BLaER1 treated with 17β-estradiol and CSF1 and Interleukin-3, amounts not matched to agents 10 nM and 100 nM (cell line): ENCODE measurements at regions not wholly inside any gene's neighbourhood (a gene's known extent, or its start where the extent isn't known, plus 50 kb on each side); places are given as distances from the start of the nearest gene placed in this dataset.

Experiments used
- H3K27ac ChIP-seq, 11 experiments: shearing (Covaris generic); formaldehyde crosslinking; 2 replicates each; pipeline ENCODE4 v1.8.1; 2022
- H3K27me3 ChIP-seq, 11 experiments: shearing (Covaris generic); formaldehyde crosslinking; 2 replicates each; pipeline ENCODE4 v1.8.1; 2022
- H3K36me3 ChIP-seq, 11 experiments: shearing (Covaris generic); formaldehyde crosslinking; 2 replicates each; pipeline ENCODE4 v1.8.1; 2022
- H3K4me1 ChIP-seq, 10 experiments: shearing (Covaris generic); formaldehyde crosslinking; 2 replicates each; pipeline ENCODE4 v1.8.1; 2022
- H3K4me2 ChIP-seq, 11 experiments: shearing (Covaris generic); formaldehyde crosslinking; 2 replicates each; pipeline ENCODE4 v1.8.1; 2022
- H3K4me3 ChIP-seq, 10 experiments: shearing (Covaris generic); formaldehyde crosslinking; 2 replicates each; pipeline ENCODE4 v1.8.1; 2022
- H3K9ac ChIP-seq, 11 experiments: shearing (Covaris generic); formaldehyde crosslinking; 2 replicates each; pipeline ENCODE4 v1.8.1; 2022
- H3K9me3 ChIP-seq, 11 experiments: shearing (Covaris generic); formaldehyde crosslinking; replicated peaks in 1 of 11; 2 replicates each; pipeline ENCODE4 v1.8.1; 2022
- H4K20me1 ChIP-seq, 11 experiments: shearing (Covaris generic); formaldehyde crosslinking; 2 replicates each; pipeline ENCODE4 v1.8.1; 2022
- Cebpa-rat ChIP-seq, 11 experiments: shearing (Covaris generic); IDR thresholded peaks; 2 replicates each; pipeline ENCODE4 v1.8.1; 2022

GRCh38 chr6:3577517-3577916 lies 120.7 kb upstream of the SLC22A23 start:
- H3K4me1 ChIP-seq = peaks cover 0 to 31% (median 18%) of the 10 kb centered on the region in 10 experiments; a peak in 15 of 20 replicates
- no peaks in the 10 kb centered on the region for H3K27me3 ChIP-seq
- H3K9me3 ChIP-seq = no peaks in the 10 kb centered on the region
- no peak overlapping the region for H3K9ac ChIP-seq
- no peaks in the 10 kb centered on the region for H3K36me3 ChIP-seq
- H4K20me1 ChIP-seq = no peaks in the 10 kb centered on the region; a peak in 1 of 22 replicates
- H3K27ac ChIP-seq = no peak overlapping the region
- H3K4me3 ChIP-seq = no peak overlapping the region
- H3K4me2 ChIP-seq = peak overlapping the region in 6 of 11 experiments; percentile 4 to 35 (median 26); a peak in 6 of 22 replicates
- no peak for TF ChIP-seq Cebpa-rat (IDR thresholded peaks at IDR 0.05)

DNA sequence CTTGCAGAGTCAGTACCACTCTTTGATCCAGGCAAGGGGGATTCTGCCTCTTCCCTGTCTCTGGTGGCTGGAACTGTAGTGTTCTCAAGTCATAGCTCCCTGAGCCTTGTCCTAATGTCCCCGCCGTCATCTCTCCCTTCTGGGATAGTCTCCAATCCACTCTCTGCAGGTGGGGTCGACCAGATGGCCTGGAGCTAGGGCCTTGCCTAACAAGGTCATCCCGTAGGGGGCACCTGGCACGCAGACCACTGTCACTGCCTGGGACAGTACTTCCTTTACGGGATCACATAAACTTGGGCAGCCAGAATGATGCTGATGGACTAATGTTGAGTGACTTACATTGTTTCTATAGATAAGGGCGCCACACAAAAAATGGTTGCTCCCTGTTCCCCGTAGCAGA lies 118.9 kb upstream of the SLC22A23 start:
- H3K27me3 ChIP-seq = no peaks in the 10 kb centered on the region

DNA sequence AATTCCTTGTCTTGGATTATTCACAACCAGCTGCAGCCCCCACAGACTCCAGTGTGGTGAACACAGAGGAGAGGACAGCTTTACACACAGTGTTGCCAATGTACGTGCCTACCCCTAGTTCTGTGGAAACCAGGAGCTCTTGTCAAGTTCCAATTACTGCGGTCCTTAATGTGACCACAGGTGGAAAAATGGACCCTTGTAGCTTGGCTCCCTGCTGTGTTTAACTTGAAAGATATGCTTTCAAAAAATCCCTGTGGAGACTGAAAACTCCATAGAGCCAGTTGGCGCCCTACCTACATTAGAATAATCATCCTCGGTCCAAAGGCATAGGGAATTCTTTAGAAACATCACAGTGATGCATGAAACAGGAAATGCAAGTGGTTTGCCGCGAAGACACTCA lies 118.3 kb upstream of the SLC22A23 start:
- no peaks in the 10 kb centered on the region; a peak in 1 of 22 replicates for H4K20me1 ChIP-seq
- no peak for TF ChIP-seq Cebpa-rat (IDR thresholded peaks at IDR 0.05)
- no peak overlapping the region for H3K27ac ChIP-seq
- no peaks in the 10 kb centered on the region for H3K36me3 ChIP-seq
- peaks cover 0 to 46% (median 23%) of the 10 kb centered on the region in 10 experiments; a peak in 15 of 20 replicates for H3K4me1 ChIP-seq
- H3K4me2 ChIP-seq = peak overlapping the region in 9 of 11 experiments; percentile 22 to 65 (median 56); a peak in 16 of 22 replicates
- no peaks in the 10 kb centered on the region for H3K9me3 ChIP-seq
- no peak overlapping the region for H3K9ac ChIP-seq
- H3K4me3 ChIP-seq = no peak overlapping the region
- H3K27me3 ChIP-seq = no peaks in the 10 kb centered on the region

More for the DNA sequence above, 118.9 kb upstream of the SLC22A23 start:
- H3K36me3 ChIP-seq = no peaks in the 10 kb centered on the region
- H3K27ac ChIP-seq = no peak overlapping the region
- H3K9me3 ChIP-seq = no peaks in the 10 kb centered on the region
- H3K4me1 ChIP-seq = peaks cover 0 to 46% (median 23%) of the 10 kb centered on the region in 10 experiments; a peak in 15 of 20 replicates
- no peak overlapping the region for H3K9ac ChIP-seq
- no peak for TF ChIP-seq Cebpa-rat (IDR thresholded peaks at IDR 0.05)
- no peaks in the 10 kb centered on the region; a peak in 1 of 22 replicates for H4K20me1 ChIP-seq
- peak overlapping the region in 9 of 11 experiments; percentile 22 to 65 (median 56); a peak in 16 of 22 replicates for H3K4me2 ChIP-seq
- no peak overlapping the region for H3K4me3 ChIP-seq

GRCh38 chr6:3573670-3574069 lies 116.8 kb upstream of the SLC22A23 start:
- H3K9ac ChIP-seq = no peak overlapping the region

DNA sequence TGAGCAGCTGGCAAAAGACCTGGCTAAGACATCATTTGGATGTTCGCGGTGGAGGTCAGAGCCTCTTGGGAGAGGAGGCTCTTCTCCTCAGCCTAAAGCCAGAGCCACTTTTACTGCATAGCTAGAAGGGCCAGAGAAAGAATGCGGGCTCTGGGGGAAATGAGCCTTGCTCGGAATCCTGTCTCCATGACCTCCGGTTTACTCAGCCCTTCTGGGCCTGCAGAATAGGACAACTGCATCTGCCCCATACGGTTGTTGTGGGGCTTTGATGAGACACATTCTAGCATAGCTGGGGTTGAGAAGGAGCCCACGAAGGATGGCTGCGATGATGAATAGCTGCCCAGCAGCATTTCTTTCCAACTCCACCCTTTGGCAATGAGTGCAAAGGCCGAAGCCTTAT lies 115.0 kb upstream of the SLC22A23 start:
- Histone ChIP-seq H3K4me3 (no peak overlapping the region), H3K4me2 (peak overlapping the region in 5 of 11 experiments; percentile 20 to 39 (median 32); a peak in 5 of 22 replicates), H3K27ac (no peak overlapping the region), H3K27me3 (no peaks in the 10 kb centered on the region), H3K4me1 (peaks cover 0 to 32% (median 16%) of the 10 kb centered on the region in 10 experiments; a peak in 15 of 20 replicates), H3K9me3 (no peaks in the 10 kb centered on the region), H3K9ac (no peak overlapping the region), H4K20me1 (no peaks in the 10 kb centered on the region; a peak in 1 of 22 replicates), H3K36me3 (no peaks in the 10 kb centered on the region)
- no peak for TF ChIP-seq Cebpa-rat (IDR thresholded peaks at IDR 0.05)

More at GRCh38 chr6:3573670-3574069, 116.8 kb upstream of the SLC22A23 start:
- H3K4me2 ChIP-seq = no peak overlapping the region; a peak in 1 of 22 replicates
- no peaks in the 10 kb centered on the region for H3K9me3 ChIP-seq
- no peak overlapping the region for H3K27ac ChIP-seq
- TF ChIP-seq Cebpa-rat (IDR thresholded peaks at IDR 0.05) = no peak
- H3K27me3 ChIP-seq = no peaks in the 10 kb centered on the region
- H3K4me3 ChIP-seq = no peak overlapping the region
- H3K36me3 ChIP-seq = no peaks in the 10 kb centered on the region
- peaks cover 0 to 46% (median 23%) of the 10 kb centered on the region in 10 experiments; a peak in 15 of 20 replicates for H3K4me1 ChIP-seq
- H4K20me1 ChIP-seq = no peaks in the 10 kb centered on the region; a peak in 1 of 22 replicates

- H3K4me1 ChIP-seq = peaks cover 0 to 32% (median 16%) of the 10 kb centered on the region in 10 experiments; a peak in 15 of 20 replicates
- H3K4me3 ChIP-seq = no peak overlapping the region
- H3K9ac ChIP-seq = no peak overlapping the region
- TF ChIP-seq Cebpa-rat (IDR thresholded peaks at IDR 0.05) = no peak
- H4K20me1 ChIP-seq = no peaks in the 10 kb centered on the region; a peak in 1 of 22 replicates
- no peaks in the 10 kb centered on the region for H3K9me3 ChIP-seq
- peak overlapping the region in 6 of 11 experiments; percentile 20 to 39 (median 28); a peak in 8 of 22 replicates for H3K4me2 ChIP-seq
- H3K36me3 ChIP-seq = no peaks in the 10 kb centered on the region
- no peak overlapping the region for H3K27ac ChIP-seq
- no peaks in the 10 kb centered on the region for H3K27me3 ChIP-seq
These were observed 114.4 kb upstream of the SLC22A23 start for GRCh38 chr6:3571250-3571681.

- TF ChIP-seq Cebpa-rat (IDR thresholded peaks at IDR 0.05) = no peak
- Histone ChIP-seq H3K4me1 (peaks cover 0 to 20% (median 5%) of the 10 kb centered on the region in 10 experiments; a peak in 11 of 20 replicates), H3K4me3 (no peak overlapping the region), H3K36me3 (no peaks in the 10 kb centered on the region), H3K27ac (no peak overlapping the region), H3K4me2 (no peak overlapping the region), H3K9me3 (peaks cover 0 to 4% (median under 1%) of the 10 kb centered on the region in 11 experiments; a peak in 4 of 22 replicates), H4K20me1 (no peaks in the 10 kb centered on the region), H3K9ac (no peak overlapping the region), H3K27me3 (no peaks in the 10 kb centered on the region)
These were observed 113.0 kb upstream of the SLC22A23 start for GRCh38 chr6:3569816-3570215.

- H3K4me1 ChIP-seq = peaks cover 0 to 18% (median 3%) of the 10 kb centered on the region in 10 experiments; a peak in 7 of 20 replicates
- no peak overlapping the region for H3K27ac ChIP-seq
These were observed 111.7 kb upstream of the SLC22A23 start for GRCh38 chr6:3568396-3569082.

DNA sequence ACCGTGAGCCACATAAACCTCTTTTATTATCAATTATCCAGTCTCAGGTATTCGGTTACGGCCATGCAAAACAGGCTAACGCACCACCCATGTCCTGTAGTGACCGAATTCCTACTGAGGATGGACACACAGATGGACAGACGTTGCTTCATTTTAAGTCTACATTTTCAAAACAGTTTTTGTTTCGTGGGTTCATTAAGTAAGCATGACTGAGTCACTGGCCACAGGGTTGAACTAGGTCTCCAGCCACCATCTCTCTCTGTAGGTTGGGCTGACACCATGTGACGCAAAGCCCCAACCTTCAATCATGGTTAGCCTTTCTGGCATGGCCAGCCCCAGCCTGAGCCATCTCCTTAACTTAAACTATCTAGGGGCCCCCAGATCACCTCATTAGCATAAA lies 110.0 kb upstream of the SLC22A23 start:
- Histone ChIP-seq H3K4me1 (peaks cover 5 to 23% (median 14%) of the 10 kb centered on the region in 10 experiments), H3K27ac (no peak overlapping the region), H3K9ac (no peak overlapping the region), H3K4me3 (no peak overlapping the region), H3K36me3 (no peaks in the 10 kb centered on the region), H4K20me1 (no peaks in the 10 kb centered on the region), H3K4me2 (no peak overlapping the region), H3K27me3 (no peaks in the 10 kb centered on the region), H3K9me3 (peaks cover 0 to 9% (median 6%) of the 10 kb centered on the region in 11 experiments; a peak in 5 of 22 replicates)
- TF ChIP-seq Cebpa-rat (IDR thresholded peaks at IDR 0.05) = no peak

More at GRCh38 chr6:3568396-3569082, 111.7 kb upstream of the SLC22A23 start:
- Histone ChIP-seq H3K4me2 (no peak overlapping the region), H4K20me1 (no peaks in the 10 kb centered on the region), H3K36me3 (no peaks in the 10 kb centered on the region), H3K9me3 (peaks cover 0 to 9% (median 6%) of the 10 kb centered on the region in 11 experiments; a peak in 5 of 22 replicates), H3K9ac (no peak overlapping the region), H3K4me3 (no peak overlapping the region), H3K27me3 (no peaks in the 10 kb centered on the region)
- TF ChIP-seq Cebpa-rat (IDR thresholded peaks at IDR 0.05) = no peak
